Neural progenitor cell (in vitro differentiated cells): ENCODE measurements at regions not wholly inside any gene's neighbourhood (a gene's known extent, or its start where the extent isn't known, plus 50 kb on each side); places are given as distances from the start of the nearest gene placed in this dataset.

Experiments used
- DNase-seq: peaks from one replicate; pipeline ENCODE4 v3.0.0-alpha.2; 2016; ENCODE audit warnings: low spot score
- H2AFZ ChIP-seq: fragments of 200-600 bp; sonication (generic); replicated peaks from 2 replicates; pipeline ENCODE4 v1.6.1; 2016; ENCODE audit warnings: antibody characterized with exemption
- H3F3A ChIP-seq: fragments of 200-600 bp; sonication (generic); 2 replicates; pipeline ENCODE4 v1.6.1; 2016; ENCODE audit warnings: antibody characterized with exemption, low read depth
- H3K27ac ChIP-seq: fragments of 200-600 bp; sonication (generic); 2 replicates; pipeline ENCODE4 v1.5.1; 2016; ENCODE audit warnings: mild to moderate bottlenecking
- H3K27me3 ChIP-seq: fragments of 200-600 bp; sonication (generic); 2 replicates; pipeline ENCODE4 v1.6.1; 2016; ENCODE audit warnings: mild to moderate bottlenecking, moderate library complexity
- H3K36me3 ChIP-seq: fragments of 200-600 bp; sonication (generic); 2 replicates; pipeline ENCODE4 v1.5.1; 2016
- H3K4me1 ChIP-seq: fragments of 200-600 bp; sonication (generic); 2 replicates; pipeline ENCODE4 v1.6.1; 2016; ENCODE audit warnings: mixed run types
- H3K4me2 ChIP-seq: fragments of 200-600 bp; sonication (generic); 2 replicates; pipeline ENCODE4 v1.6.1; 2016
- H3K4me3 ChIP-seq: fragments of 200-600 bp; sonication (generic); 2 replicates; pipeline ENCODE4 v1.5.1; 2016
- H3K79me2 ChIP-seq: fragments of 200-600 bp; sonication (generic); 2 replicates; pipeline ENCODE4 v1.6.1; 2016; ENCODE audit warnings: low read depth
- H3K9ac ChIP-seq: fragments of 200-600 bp; sonication (generic); 2 replicates; pipeline ENCODE4 v1.6.1; 2016
- H3K9me3 ChIP-seq: fragments of 200-600 bp; sonication (generic); 2 replicates; pipeline ENCODE4 v1.5.1; 2016; ENCODE audit warnings: low read depth
- H4K20me1 ChIP-seq: fragments of 200-600 bp; sonication (generic); 2 replicates; pipeline ENCODE4 v1.6.1; 2016; ENCODE audit warnings: low read depth
- H3K27ac Mint-ChIP-seq: 3 replicates; pipeline ENCODE4 v1.8.0; 2021; ENCODE audit warnings: mixed read lengths
- H3K27me3 Mint-ChIP-seq: 2 replicates; pipeline ENCODE4 v1.8.0; 2022; ENCODE audit warnings: low read depth, mild to moderate bottlenecking, inconsistent platforms, moderate library complexity, mixed read lengths; ENCODE audit not compliant: insufficient read depth
- H3K36me3 Mint-ChIP-seq: 3 replicates; pipeline ENCODE4 v1.8.0; 2021; ENCODE audit warnings: mixed read lengths
- H3K4me1 Mint-ChIP-seq: 3 replicates; pipeline ENCODE4 v1.8.0; 2021; ENCODE audit warnings: mixed read lengths
- H3K4me3 Mint-ChIP-seq: 3 replicates; pipeline ENCODE4 v1.8.0; 2021; ENCODE audit warnings: mild to moderate bottlenecking, moderate library complexity, mixed read lengths
- H3K9me3 Mint-ChIP-seq: 3 replicates; pipeline ENCODE4 v1.8.0; 2020; ENCODE audit warnings: mixed read lengths
- EZH2 ChIP-seq: fragments of 200-600 bp; sonication (generic); IDR thresholded peaks from 2 replicates; pipeline ENCODE4 v1.6.1; 2017; ENCODE audit warnings: antibody characterized with exemption, mild to moderate bottlenecking, moderate library complexity
- EZH2phosphoT487 ChIP-seq: fragments of 200-600 bp; sonication (generic); IDR thresholded peaks from 2 replicates; pipeline ENCODE4 v1.6.1; 2017; ENCODE audit warnings: antibody characterized with exemption
- TF ChIP-seq, protein P1 (sequence below): fragments of 200-600 bp; sonication (generic); IDR thresholded peaks from 2 replicates; pipeline ENCODE4 v1.5.1; 2017; ENCODE audit warnings: antibody characterized with exemption, mild to moderate bottlenecking

DNA sequence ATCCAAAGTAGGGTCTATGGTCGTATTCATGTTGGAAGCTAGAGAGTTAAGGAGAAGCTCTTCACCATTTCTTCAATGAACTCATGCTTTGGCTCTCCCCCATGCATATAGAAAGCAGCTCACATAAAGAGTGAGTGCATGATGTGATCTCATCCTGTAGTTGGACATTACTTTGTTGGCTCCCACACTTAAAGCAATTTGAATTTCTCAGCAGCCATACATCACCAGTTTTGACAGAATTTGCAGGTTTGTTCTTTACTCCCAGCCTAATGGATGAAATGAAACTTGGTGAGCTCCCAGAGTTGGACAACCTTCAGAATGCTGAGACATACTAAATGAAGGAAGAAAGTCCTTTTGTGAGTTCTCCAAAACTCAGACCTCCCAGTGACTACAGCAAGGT is 613.5 kb downstream of the IQCM start:
- no peaks in the 10 kb centered on the region for H3K9me3 Mint-ChIP-seq
- H2AFZ ChIP-seq = peak overlapping the region; percentile 68
- no peak overlapping the region for H3K9ac ChIP-seq
- TF ChIP-seq, protein P1, sequence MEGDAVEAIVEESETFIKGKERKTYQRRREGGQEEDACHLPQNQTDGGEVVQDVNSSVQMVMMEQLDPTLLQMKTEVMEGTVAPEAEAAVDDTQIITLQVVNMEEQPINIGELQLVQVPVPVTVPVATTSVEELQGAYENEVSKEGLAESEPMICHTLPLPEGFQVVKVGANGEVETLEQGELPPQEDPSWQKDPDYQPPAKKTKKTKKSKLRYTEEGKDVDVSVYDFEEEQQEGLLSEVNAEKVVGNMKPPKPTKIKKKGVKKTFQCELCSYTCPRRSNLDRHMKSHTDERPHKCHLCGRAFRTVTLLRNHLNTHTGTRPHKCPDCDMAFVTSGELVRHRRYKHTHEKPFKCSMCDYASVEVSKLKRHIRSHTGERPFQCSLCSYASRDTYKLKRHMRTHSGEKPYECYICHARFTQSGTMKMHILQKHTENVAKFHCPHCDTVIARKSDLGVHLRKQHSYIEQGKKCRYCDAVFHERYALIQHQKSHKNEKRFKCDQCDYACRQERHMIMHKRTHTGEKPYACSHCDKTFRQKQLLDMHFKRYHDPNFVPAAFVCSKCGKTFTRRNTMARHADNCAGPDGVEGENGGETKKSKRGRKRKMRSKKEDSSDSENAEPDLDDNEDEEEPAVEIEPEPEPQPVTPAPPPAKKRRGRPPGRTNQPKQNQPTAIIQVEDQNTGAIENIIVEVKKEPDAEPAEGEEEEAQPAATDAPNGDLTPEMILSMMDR = no peak
- no peak for TF ChIP-seq EZH2
- no peaks in the 10 kb centered on the region for H3K27me3 Mint-ChIP-seq
- H3K4me1 Mint-ChIP-seq = no peaks in the 10 kb centered on the region
- H3K9me3 ChIP-seq = no peaks in the 10 kb centered on the region
- no peaks in the 10 kb centered on the region for H3K36me3 Mint-ChIP-seq
- no peaks in the 10 kb centered on the region for H3F3A ChIP-seq
- no peak overlapping the region for H3K4me3 Mint-ChIP-seq
- H3K4me1 ChIP-seq = no peaks in the 10 kb centered on the region
- no peak overlapping the region for H3K4me3 ChIP-seq
- H4K20me1 ChIP-seq = no peaks in the 10 kb centered on the region
- no peak overlapping the region for H3K4me2 ChIP-seq
- no peaks in the 10 kb centered on the region for H3K27me3 ChIP-seq
- no peak overlapping the region for H3K27ac Mint-ChIP-seq
- no peaks in the 10 kb centered on the region for H3K36me3 ChIP-seq
- no peak overlapping the region for H3K27ac ChIP-seq
- DNase-seq = no peak
- H3K79me2 ChIP-seq = no peaks in the 10 kb centered on the region

DNA sequence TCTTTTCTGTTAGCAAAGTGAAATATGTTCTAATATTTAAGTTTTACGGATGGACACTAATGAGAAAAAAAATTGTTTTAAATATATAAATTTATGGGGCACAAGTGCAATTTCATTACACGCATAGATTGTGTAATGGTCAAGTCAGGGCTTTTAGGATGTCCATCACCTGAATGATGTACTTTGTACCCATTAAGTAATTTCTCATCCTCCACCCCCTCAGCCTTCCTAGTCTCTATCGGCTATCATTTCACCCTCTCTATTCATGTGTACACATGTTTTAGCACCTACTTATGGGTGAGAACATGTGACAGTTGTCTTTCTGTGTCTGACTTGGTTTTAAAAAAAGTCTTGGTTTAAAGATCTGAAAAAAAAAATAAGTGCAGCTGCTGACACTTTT is 616.0 kb downstream of the IQCM start:
- Histone ChIP-seq H3K9ac (no peak overlapping the region), H3K4me1 (no peaks in the 10 kb centered on the region), H3K27me3 (no peaks in the 10 kb centered on the region), H4K20me1 (no peaks in the 10 kb centered on the region), H3K79me2 (no peaks in the 10 kb centered on the region), H3K27ac (no peak overlapping the region), H3K9me3 (no peaks in the 10 kb centered on the region), H3K4me2 (no peak overlapping the region), H3K4me3 (no peak overlapping the region), H2AFZ (no peak overlapping the region), H3F3A (no peaks in the 10 kb centered on the region), H3K36me3 (no peaks in the 10 kb centered on the region)
- no peaks in the 10 kb centered on the region for H3K4me1 Mint-ChIP-seq
- H3K4me3 Mint-ChIP-seq = no peak overlapping the region
- no peaks in the 10 kb centered on the region for H3K27me3 Mint-ChIP-seq
- no peaks in the 10 kb centered on the region for H3K9me3 Mint-ChIP-seq
- DNase-seq = no peak
- TF ChIP-seq, protein P1 = no peak
- TF ChIP-seq EZH2 (no peak), EZH2phosphoT487 (no peak)
- no peaks in the 10 kb centered on the region for H3K36me3 Mint-ChIP-seq
- H3K27ac Mint-ChIP-seq = no peak overlapping the region

DNA sequence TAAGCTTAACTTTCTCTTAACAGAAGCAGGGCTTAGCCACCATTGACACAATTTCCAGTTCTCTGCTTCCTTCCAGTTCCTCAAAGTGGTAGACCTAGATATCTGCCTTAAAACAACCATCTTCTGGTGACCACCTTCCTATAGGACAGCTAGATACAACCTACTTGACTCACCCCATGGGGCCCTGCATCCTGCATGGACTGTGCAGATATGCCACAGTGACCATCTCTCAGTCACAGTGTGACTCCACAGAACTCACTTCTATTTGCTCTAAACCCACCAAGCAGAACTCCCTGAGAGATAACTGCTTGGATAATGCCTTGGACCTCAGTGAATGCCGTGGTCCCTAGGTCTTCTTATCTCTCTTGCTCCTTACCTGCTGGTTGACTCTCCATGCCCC is 621.6 kb downstream of the IQCM start:
- Histone ChIP-seq H2AFZ (no peak overlapping the region), H3K36me3 (no peaks in the 10 kb centered on the region), H3K27me3 (no peaks in the 10 kb centered on the region), H3K4me1 (no peaks in the 10 kb centered on the region), H3K27ac (no peak overlapping the region), H3K9ac (no peak overlapping the region), H3K4me2 (no peak overlapping the region), H3F3A (no peaks in the 10 kb centered on the region), H3K4me3 (no peak overlapping the region), H4K20me1 (no peaks in the 10 kb centered on the region), H3K9me3 (no peaks in the 10 kb centered on the region), H3K79me2 (no peaks in the 10 kb centered on the region)
- DNase-seq = no peak
- no peaks in the 10 kb centered on the region for H3K36me3 Mint-ChIP-seq
- H3K4me1 Mint-ChIP-seq = no peaks in the 10 kb centered on the region
- H3K27me3 Mint-ChIP-seq = no peaks in the 10 kb centered on the region
- no peak overlapping the region for H3K27ac Mint-ChIP-seq
- H3K4me3 Mint-ChIP-seq = no peak overlapping the region
- H3K9me3 Mint-ChIP-seq = no peaks in the 10 kb centered on the region
- TF ChIP-seq EZH2 = no peak

DNA sequence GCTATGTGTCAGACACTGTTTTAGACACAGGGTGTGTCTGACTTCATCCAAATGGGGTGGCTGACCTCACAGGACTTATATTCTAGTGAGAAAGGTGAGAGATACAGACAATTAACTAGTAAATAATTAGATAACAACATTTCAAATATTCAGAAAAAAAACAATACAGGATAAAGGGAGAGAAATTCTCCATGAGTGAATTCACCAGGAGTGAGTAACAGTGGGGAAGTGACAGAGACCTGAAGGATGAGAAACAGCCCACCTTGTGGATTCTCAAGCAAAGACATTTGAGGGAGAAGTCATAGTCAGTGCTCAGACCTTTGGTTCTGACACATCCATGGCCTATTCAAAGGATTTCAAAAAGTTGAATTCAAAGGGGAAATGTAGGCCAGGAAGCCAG is 627.9 kb downstream of the IQCM start:
- TF ChIP-seq EZH2 (no peak), EZH2phosphoT487 (no peak)
- TF ChIP-seq, protein P1 = no peak
- Histone ChIP-seq H3F3A (no peaks in the 10 kb centered on the region), H3K79me2 (no peaks in the 10 kb centered on the region), H3K9me3 (no peaks in the 10 kb centered on the region), H3K27me3 (no peaks in the 10 kb centered on the region), H3K9ac (no peak overlapping the region), H2AFZ (no peak overlapping the region), H4K20me1 (no peaks in the 10 kb centered on the region), H3K4me2 (no peak overlapping the region), H3K27ac (no peak overlapping the region), H3K4me1 (peaks cover 11% of the 10 kb centered on the region), H3K36me3 (no peaks in the 10 kb centered on the region), H3K4me3 (no peak overlapping the region)
- Mint-ChIP-seq H3K27ac (no peak overlapping the region), H3K4me1 (no peaks in the 10 kb centered on the region), H3K27me3 (peaks cover 2% of the 10 kb centered on the region), H3K36me3 (no peaks in the 10 kb centered on the region), H3K9me3 (no peaks in the 10 kb centered on the region), H3K4me3 (no peak overlapping the region)
- DNase-seq = no peak
